Activated CD8-positive, alpha-beta T cell treated with anti-CD3 and anti-CD28 coated beads, Interleukin-2, amount 10 ng/mL, durations not matched to agents 7 days and 5 days (primary cell): ENCODE measurements at regions not wholly inside any gene's neighbourhood (a gene's known extent, or its start where the extent isn't known, plus 50 kb on each side); places are given as distances from the start of the nearest gene placed in this dataset.

Experiments used
- ATAC-seq: fragments of 150-1000 bp; cut with Tn5 transposase; one replicate; pipeline ENCODE4 v1.10.0; 2021; ENCODE audit warnings: moderate library complexity
- CTCF ChIA-PET: fragments of 350-600 bp; sonication (Branson Sonifier 250); formaldehyde crosslinking; loops from one replicate; lab custom pipeline; 2021; ENCODE audit warnings: antibody characterized with exemption; lab: Charles Lee
- POLR2A ChIA-PET: fragments of 350-600 bp; sonication (Branson Sonifier 250); formaldehyde crosslinking; loops from one replicate; lab custom pipeline; 2021; ENCODE audit warnings: antibody characterized with exemption; lab: Charles Lee
- DNase-seq: peaks from one replicate; pipeline ENCODE4 v3.0.0-alpha.2; 2020
- H3K27ac Mint-ChIP-seq: one replicate; pipeline ENCODE4 v1.8.0; 2021; ENCODE audit warnings: mild to moderate bottlenecking, mixed read lengths
- H3K27me3 Mint-ChIP-seq: one replicate; pipeline ENCODE4 v1.8.0; 2021; ENCODE audit warnings: low read depth, mixed read lengths
- H3K36me3 Mint-ChIP-seq: one replicate; pipeline ENCODE4 v1.8.0; 2021; ENCODE audit warnings: low read depth, mixed read lengths
- H3K4me1 Mint-ChIP-seq: one replicate; pipeline ENCODE4 v1.8.0; 2021; ENCODE audit warnings: low read depth, mixed read lengths
- H3K4me3 Mint-ChIP-seq: one replicate; pipeline ENCODE4 v1.8.0; 2021; ENCODE audit warnings: mild to moderate bottlenecking, mixed read lengths
- H3K9me3 Mint-ChIP-seq: one replicate; pipeline ENCODE4 v1.8.0; 2022; ENCODE audit warnings: mixed read lengths; ENCODE audit not compliant: insufficient read depth

DNA sequence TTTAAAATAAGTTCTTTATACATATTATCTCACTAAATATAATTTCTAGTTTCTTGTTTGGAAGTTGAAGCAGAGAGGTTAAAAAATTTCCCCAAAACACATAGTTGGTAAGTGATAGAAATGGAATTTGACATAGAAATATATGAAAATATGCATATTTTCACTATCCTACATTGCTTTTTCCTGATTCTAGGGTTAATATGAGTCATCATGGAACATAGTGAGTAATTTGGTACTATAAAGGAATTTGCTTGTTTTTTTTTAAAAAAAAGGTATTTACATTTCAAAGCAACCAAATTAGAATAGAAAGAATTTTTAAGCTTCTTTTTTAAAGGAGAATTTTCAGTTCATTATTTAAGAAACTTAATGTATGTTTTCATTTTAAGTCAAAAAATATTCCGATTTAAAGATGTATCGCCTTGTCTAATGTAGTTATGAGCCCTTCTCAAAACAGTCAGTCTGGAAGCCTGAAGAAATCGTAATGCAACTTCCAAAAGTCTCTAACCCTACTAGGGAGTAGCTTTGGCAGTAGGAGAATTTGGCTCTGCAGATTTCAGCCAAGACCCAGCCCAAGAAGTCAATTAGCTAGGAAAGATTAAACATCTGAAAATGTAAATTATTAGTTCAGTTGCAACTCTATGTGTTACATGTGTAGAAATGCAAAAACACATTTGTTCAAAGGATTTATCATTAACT, 147.3 kb downstream of the RDH14 start:
- ChIA-PET CTCF (interaction anchor here (1.5 kb wide), 1 partner anchor 21 kb away, joined by 3 read pairs; no protein-coding TSS in a partner anchor), POLR2A (no interaction called here)
- Mint-ChIP-seq H3K4me3 (no peak overlapping the region), H3K27me3 (no peaks in the 10 kb centered on the region), H3K4me1 (no peaks in the 10 kb centered on the region), H3K36me3 (no peaks in the 10 kb centered on the region), H3K27ac (no peak overlapping the region), H3K9me3 (no peaks in the 10 kb centered on the region)
- DNase-seq, result no peak
- no peak for ATAC-seq

DNA sequence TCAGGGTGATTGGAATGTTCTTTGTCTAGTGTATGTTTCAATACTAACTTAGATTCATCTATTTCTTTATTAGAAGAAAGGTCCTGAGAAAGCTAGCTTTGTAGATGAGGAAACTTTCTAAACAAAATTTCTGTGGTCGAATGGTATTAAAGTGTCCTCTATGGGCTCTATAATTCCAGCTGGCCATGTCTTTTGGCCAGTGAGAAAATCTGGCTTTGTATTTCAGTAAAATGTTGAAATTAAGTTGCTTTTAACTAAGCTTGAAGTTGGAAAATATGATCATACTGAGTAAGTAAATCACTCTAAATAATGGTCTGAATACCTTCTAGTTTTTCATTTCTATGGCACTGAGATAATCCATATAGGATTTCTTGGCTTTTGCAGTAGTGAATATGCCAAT, 148.8 kb downstream of the RDH14 start:
- Mint-ChIP-seq H3K27ac (no peak overlapping the region), H3K4me1 (no peaks in the 10 kb centered on the region), H3K36me3 (no peaks in the 10 kb centered on the region), H3K27me3 (no peaks in the 10 kb centered on the region), H3K4me3 (no peak overlapping the region), H3K9me3 (no peaks in the 10 kb centered on the region)
- CTCF ChIA-PET, result no interaction called here
- POLR2A ChIA-PET, result no interaction called here
- DNase-seq, result no peak
- ATAC-seq, result no peak

DNA sequence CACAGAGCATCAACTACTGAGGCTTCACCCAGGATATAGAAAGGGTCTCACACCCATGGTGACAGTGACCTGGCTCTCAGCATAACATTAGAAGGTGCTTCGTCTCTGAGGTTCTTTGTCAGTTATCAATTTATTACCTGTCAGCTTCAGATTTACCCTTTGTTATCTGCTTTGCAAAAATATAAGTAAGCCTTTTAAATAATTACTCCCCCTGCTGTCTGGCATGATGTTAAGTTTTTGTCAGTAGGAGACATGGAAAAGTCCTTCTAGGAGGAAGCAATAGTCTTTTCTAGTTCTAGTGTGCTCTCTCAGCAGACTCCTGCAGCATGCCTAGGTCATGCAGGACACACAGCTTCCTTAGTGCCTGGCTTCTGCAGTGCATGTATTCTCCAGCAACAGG, 149.9 kb downstream of the RDH14 start:
- ChIA-PET CTCF (no interaction called here), POLR2A (no interaction called here)
- Mint-ChIP-seq H3K27me3 (no peaks in the 10 kb centered on the region), H3K36me3 (no peaks in the 10 kb centered on the region), H3K4me1 (no peaks in the 10 kb centered on the region), H3K9me3 (no peaks in the 10 kb centered on the region), H3K27ac (no peak overlapping the region), H3K4me3 (no peak overlapping the region)
- no peak for DNase-seq
- ATAC-seq, result no peak

DNA sequence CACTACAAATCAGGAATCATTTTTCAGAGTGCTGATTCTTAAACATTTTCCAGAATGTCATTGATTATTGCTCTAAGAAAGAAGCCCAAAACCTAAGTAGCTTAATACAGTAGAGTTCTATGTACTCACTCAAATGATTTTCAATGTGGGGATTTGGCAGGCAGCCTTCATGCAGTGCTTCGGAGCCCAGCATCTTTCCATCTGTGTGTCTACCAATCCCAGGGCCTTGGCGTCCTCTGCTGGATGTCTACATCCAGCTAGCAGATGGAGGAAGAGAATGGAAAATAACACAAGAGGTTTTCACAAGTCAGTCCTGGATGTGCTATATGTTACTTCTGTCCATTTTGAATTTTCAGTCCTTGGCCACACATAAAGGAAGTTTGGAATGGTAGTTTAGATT, 151.8 kb downstream of the RDH14 start:
- Mint-ChIP-seq H3K27me3 (no peaks in the 10 kb centered on the region), H3K27ac (no peak overlapping the region), H3K9me3 (no peaks in the 10 kb centered on the region), H3K4me1 (no peaks in the 10 kb centered on the region), H3K4me3 (no peak overlapping the region), H3K36me3 (no peaks in the 10 kb centered on the region)
- ATAC-seq (no peak), DNase-seq (no peak)
- CTCF ChIA-PET, result no interaction called here
- POLR2A ChIA-PET, result no interaction called here

DNA sequence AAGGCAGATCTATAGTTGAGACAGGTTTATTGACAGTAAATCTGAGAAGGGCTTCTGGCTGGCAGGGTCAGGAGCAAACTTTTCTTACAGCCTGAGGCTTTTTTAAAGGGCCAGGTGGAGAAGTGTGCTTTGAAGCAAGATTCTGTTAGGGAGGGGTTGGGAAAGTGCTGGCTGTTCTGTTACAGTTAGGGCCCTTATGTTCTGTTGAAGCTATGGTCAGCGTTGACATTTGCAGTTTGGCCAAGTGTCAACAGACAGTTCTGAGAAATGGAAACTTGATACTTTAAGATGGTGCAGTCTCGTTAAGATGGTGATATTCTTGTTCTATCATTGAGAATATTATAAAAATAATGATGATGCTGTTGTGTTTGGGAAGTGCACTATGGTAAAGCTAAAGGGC, 154.2 kb downstream of the RDH14 start:
- DNase-seq (no peak), ATAC-seq (no peak)
- POLR2A ChIA-PET, result no interaction called here
- Mint-ChIP-seq H3K27ac (no peak overlapping the region), H3K36me3 (no peaks in the 10 kb centered on the region), H3K4me1 (no peaks in the 10 kb centered on the region), H3K4me3 (no peak overlapping the region), H3K9me3 (no peaks in the 10 kb centered on the region), H3K27me3 (peaks cover 7% of the 10 kb centered on the region)
- CTCF ChIA-PET, result no interaction called here

DNA sequence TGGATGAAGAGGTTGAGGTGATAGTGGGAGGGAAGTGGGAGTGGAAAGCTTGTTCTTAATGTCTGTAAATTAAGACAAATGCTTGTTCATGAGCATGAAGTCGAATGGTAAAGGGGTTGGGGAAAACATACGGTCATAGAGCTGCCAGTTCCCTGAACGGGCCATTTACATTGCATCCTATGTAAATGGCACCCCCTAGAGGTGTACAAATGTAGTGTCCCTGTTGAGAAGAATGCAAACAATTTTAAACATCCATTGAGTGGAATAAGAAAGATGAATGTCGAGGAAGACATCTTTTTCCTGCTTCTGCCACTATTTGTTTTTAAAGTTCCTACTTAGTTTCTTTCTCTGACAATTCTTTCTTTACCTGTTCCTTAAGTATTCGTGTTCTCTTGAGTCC, 155.7 kb downstream of the RDH14 start:
- ChIA-PET POLR2A (no interaction called here), CTCF (interaction anchor here (0.7 to 1.2 kb wide), 2 partner anchors 13 to 16 kb away, joined by 3 read pairs; no protein-coding TSS in a partner anchor)
- no peak for DNase-seq
- H3K27ac Mint-ChIP-seq, result no peak overlapping the region
- no peaks in the 10 kb centered on the region for H3K9me3 Mint-ChIP-seq
- no peak overlapping the region for H3K4me3 Mint-ChIP-seq
- no peaks in the 10 kb centered on the region for H3K36me3 Mint-ChIP-seq
- peaks cover 7% of the 10 kb centered on the region for H3K27me3 Mint-ChIP-seq
- no peak for ATAC-seq
- H3K4me1 Mint-ChIP-seq, result no peaks in the 10 kb centered on the region

GRCh38 chr2:18403921-18404522, 156.4 kb downstream of the RDH14 start:
- POLR2A ChIA-PET, result no interaction called here
- CTCF ChIA-PET, result interaction anchor here (0.7 to 1.2 kb wide), 2 partner anchors 13 to 16 kb away, joined by 3 read pairs; no protein-coding TSS in a partner anchor
- peaks cover 7% of the 10 kb centered on the region for H3K27me3 Mint-ChIP-seq

GRCh38 chr2:18402831-18403230, 157.6 kb downstream of the RDH14 start:
- CTCF ChIA-PET, result interaction anchor here (1.3 kb wide), 1 partner anchor 16 kb away, joined by 3 read pairs; no protein-coding TSS in a partner anchor
- POLR2A ChIA-PET, result no interaction called here
- H3K27ac Mint-ChIP-seq, result no peak overlapping the region
- no peaks in the 10 kb centered on the region for H3K4me1 Mint-ChIP-seq
- no peaks in the 10 kb centered on the region for H3K9me3 Mint-ChIP-seq
- ATAC-seq, result no peak
- H3K4me3 Mint-ChIP-seq, result no peak overlapping the region
- no peak for DNase-seq
- H3K36me3 Mint-ChIP-seq, result no peaks in the 10 kb centered on the region
- H3K27me3 Mint-ChIP-seq, result peaks cover 7% of the 10 kb centered on the region

More at GRCh38 chr2:18403921-18404522, 156.4 kb downstream of the RDH14 start:
- Mint-ChIP-seq H3K36me3 (no peaks in the 10 kb centered on the region), H3K4me3 (no peak overlapping the region), H3K9me3 (no peaks in the 10 kb centered on the region), H3K4me1 (no peaks in the 10 kb centered on the region), H3K27ac (no peak overlapping the region)
- DNase-seq, result no peak
- no peak for ATAC-seq

GRCh38 chr2:18401471-18401870, 159.0 kb downstream of the RDH14 start:
- ATAC-seq (no peak), DNase-seq (no peak)
- Mint-ChIP-seq H3K4me1 (no peaks in the 10 kb centered on the region), H3K4me3 (no peak overlapping the region), H3K9me3 (no peaks in the 10 kb centered on the region), H3K27ac (no peak overlapping the region), H3K27me3 (peaks cover 7% of the 10 kb centered on the region), H3K36me3 (no peaks in the 10 kb centered on the region)
- POLR2A ChIA-PET, result no interaction called here
- CTCF ChIA-PET, result interaction anchor here (1.3 kb wide), 1 partner anchor 15 kb away, joined by 3 read pairs; no protein-coding TSS in a partner anchor

DNA sequence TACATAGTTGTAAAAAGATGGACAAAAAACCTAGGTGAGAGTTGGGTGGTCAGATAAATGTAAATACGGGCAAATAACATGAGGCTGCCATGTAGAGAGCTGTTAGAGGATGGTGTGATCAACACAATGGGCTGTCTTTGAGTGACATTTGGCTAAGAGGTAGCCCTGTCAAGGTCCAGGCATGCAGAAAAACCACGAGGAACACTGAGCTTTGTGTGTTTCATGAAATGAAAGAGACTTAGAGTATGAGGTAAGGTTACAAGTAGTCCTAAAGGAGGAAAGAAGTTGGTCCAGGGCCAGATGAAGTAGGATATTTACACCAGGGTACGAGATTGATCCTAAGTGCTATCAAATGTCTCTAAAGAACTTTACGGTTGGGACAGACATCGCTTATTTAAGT, 160.9 kb downstream of the RDH14 start:
- Mint-ChIP-seq H3K4me3 (no peak overlapping the region), H3K27me3 (peaks cover 12% of the 10 kb centered on the region), H3K4me1 (no peaks in the 10 kb centered on the region), H3K27ac (no peak overlapping the region), H3K36me3 (no peaks in the 10 kb centered on the region), H3K9me3 (no peaks in the 10 kb centered on the region)
- POLR2A ChIA-PET, result no interaction called here
- CTCF ChIA-PET, result no interaction called here
- DNase-seq, result no peak
- no peak for ATAC-seq

GRCh38 chr2:18398833-18399232, 161.6 kb downstream of the RDH14 start:
- ChIA-PET CTCF (no interaction called here), POLR2A (no interaction called here)
- DNase-seq (no peak), ATAC-seq (no peak)
- H3K27ac Mint-ChIP-seq, result no peak overlapping the region
- no peaks in the 10 kb centered on the region for H3K4me1 Mint-ChIP-seq
- H3K36me3 Mint-ChIP-seq, result no peaks in the 10 kb centered on the region
- no peaks in the 10 kb centered on the region for H3K9me3 Mint-ChIP-seq
- H3K27me3 Mint-ChIP-seq, result peaks cover 12% of the 10 kb centered on the region
- no peak overlapping the region for H3K4me3 Mint-ChIP-seq

GRCh38 chr2:18396329-18397010, 164.0 kb downstream of the RDH14 start:
- CTCF ChIA-PET, result no interaction called here

More at GRCh38 chr2:18396329-18397010, 164.0 kb downstream of the RDH14 start:
- Mint-ChIP-seq H3K4me1 (no peaks in the 10 kb centered on the region), H3K36me3 (no peaks in the 10 kb centered on the region), H3K9me3 (no peaks in the 10 kb centered on the region), H3K27ac (no peak overlapping the region), H3K4me3 (no peak overlapping the region), H3K27me3 (peaks cover 4% of the 10 kb centered on the region)
- POLR2A ChIA-PET, result no interaction called here
- ATAC-seq (no peak), DNase-seq (no peak)
